IPS-15b (cell line): ENCODE measurements at regions not wholly inside any gene's neighbourhood (a gene's known extent, or its start where the extent isn't known, plus 50 kb on each side); places are given as distances from the start of the nearest gene placed in this dataset.

ENCODE experiments used
- H3K27me3 ChIP-seq: one replicate; pipeline ENCODE4 v1.6.1; 2013; ENCODE audit warnings: low read length; ENCODE audit not compliant: control insufficient read depth, insufficient read depth
- H3K36me3 ChIP-seq: one replicate; pipeline ENCODE4 v1.6.1; 2013; ENCODE audit warnings: low read length; ENCODE audit not compliant: control insufficient read depth, insufficient read depth
- H3K4me1 ChIP-seq: one replicate; pipeline ENCODE4 v1.6.1; 2013; ENCODE audit warnings: mild to moderate bottlenecking, low read length; ENCODE audit not compliant: control insufficient read depth, insufficient read depth
- H3K4me3 ChIP-seq: one replicate; pipeline ENCODE4 v1.5.1; 2013; ENCODE audit warnings: low read depth, low read length
- H3K9ac ChIP-seq: one replicate; pipeline ENCODE4 v1.6.1; 2013; ENCODE audit warnings: low read depth, mild to moderate bottlenecking, low read length
- H3K9me3 ChIP-seq: one replicate; pipeline ENCODE4 v1.6.1; 2013; ENCODE audit warnings: mild to moderate bottlenecking, low read length; ENCODE audit not compliant: control insufficient read depth, insufficient read depth

- Histone ChIP-seq H3K27me3 (no peaks in the 10 kb centered on the region), H3K4me3 (no peak overlapping the region), H3K36me3 (no peaks in the 10 kb centered on the region), H3K9ac (no peak overlapping the region), H3K4me1 (no peaks in the 10 kb centered on the region), H3K9me3 (no peaks in the 10 kb centered on the region)
Measured at GRCh38 chr11:95330302-95330701, 99.3 kb upstream of the SESN3 start.

- Histone ChIP-seq H3K27me3 (no peaks in the 10 kb centered on the region), H3K4me3 (no peak overlapping the region), H3K9ac (no peak overlapping the region), H3K4me1 (no peaks in the 10 kb centered on the region), H3K36me3 (no peaks in the 10 kb centered on the region), H3K9me3 (no peaks in the 10 kb centered on the region)
Measured at GRCh38 chr11:95327273-95327948, 96.4 kb upstream of the SESN3 start.

DNA sequence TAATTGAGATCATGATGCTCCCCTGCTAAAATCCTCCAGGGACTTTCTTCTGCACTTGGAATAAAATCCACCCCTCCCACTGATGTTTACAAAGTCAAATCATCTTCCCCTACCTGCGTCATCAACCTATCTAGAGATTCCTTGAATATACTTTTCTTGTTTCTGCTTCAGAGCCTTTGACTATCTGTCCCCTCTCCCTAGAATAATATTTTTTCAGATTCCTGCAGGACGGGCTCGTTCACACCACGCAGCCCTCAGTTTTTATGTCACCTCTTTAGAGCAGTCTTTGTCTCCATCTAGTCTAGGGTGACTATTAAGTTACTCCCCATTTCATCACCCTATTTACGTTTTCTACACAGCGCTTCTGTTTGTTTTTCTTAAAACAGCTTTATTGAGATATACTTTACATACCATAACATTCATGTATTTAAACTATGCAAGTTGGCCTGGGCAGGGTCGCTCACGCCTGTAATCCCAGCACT, 94.8 kb upstream of the SESN3 start:
- Histone ChIP-seq H3K27me3 (no peaks in the 10 kb centered on the region), H3K4me1 (no peaks in the 10 kb centered on the region), H3K9me3 (no peaks in the 10 kb centered on the region), H3K9ac (no peak overlapping the region), H3K36me3 (no peaks in the 10 kb centered on the region), H3K4me3 (no peak overlapping the region)

DNA sequence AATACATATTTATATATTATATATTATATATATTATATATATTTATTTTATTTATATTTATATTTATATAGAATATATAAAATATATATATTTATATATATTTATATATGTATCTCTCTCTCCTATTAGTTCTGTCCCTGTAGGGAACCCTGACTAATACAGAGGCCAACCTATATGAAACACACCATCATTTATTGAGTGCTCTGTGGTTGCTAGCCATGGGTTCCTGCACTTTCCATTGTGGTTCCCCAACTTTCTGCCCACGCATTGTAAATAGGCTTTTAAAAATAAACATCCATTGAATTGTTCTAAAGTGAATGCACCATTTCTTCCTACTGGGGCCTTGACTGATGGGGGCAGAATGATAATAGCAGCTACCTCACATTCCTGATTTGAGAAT, 93.8 kb upstream of the SESN3 start:
- H3K4me3 ChIP-seq: no peak overlapping the region
- H3K36me3 ChIP-seq: no peaks in the 10 kb centered on the region
- no peaks in the 10 kb centered on the region for H3K27me3 ChIP-seq
- H3K9me3 ChIP-seq: no peaks in the 10 kb centered on the region
- H3K4me1 ChIP-seq: no peaks in the 10 kb centered on the region
- no peak overlapping the region for H3K9ac ChIP-seq

- H3K9me3 ChIP-seq: no peaks in the 10 kb centered on the region
- no peaks in the 10 kb centered on the region for H3K27me3 ChIP-seq
- no peak overlapping the region for H3K9ac ChIP-seq
- no peaks in the 10 kb centered on the region for H3K36me3 ChIP-seq
- H3K4me3 ChIP-seq: no peak overlapping the region
- no peaks in the 10 kb centered on the region for H3K4me1 ChIP-seq
Measured at GRCh38 chr11:95322539-95322938, 91.5 kb upstream of the SESN3 start.

DNA sequence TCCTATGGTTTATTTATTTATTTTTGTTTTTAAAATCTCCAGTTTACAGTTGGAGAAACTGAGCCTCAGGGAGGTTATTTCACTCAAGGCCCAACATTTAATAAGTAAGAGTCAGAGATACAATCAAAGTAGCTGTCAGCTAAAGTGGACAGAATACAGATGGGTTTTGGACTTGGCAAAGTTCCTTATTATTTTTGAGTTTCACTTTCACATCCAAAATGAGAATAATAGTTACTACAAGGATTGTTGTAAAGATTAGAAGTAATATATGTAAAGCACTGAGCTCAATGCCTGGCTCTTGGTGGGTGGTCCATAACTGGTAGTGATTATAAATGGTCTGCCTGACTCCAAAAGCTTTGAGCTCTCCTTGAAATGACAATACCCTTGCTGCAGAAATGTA, 87.5 kb upstream of the SESN3 start:
- no peak overlapping the region for H3K9ac ChIP-seq

DNA sequence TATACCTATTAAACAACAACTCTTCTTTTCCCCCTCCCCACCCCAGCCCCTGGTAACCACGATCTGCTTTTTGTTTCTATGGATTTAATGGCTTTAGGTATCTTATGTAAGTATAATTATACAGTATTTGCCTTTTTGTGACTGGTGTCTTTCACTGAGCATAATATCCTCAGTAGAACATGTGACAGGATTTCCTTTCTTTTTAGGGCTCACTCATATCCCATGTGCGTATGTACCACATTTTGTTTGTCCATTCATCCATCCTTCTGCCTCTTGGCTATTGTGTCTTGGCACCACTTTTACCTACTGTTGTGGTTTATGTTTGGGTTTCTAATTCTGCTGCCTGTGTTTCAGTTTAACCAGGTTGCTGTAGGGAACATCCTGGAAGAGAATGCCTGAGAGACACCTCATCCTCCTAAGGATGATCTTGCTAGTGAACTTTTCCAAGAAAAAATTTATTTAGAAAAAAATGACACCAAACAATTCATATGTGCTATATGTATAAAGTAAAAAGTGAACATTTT, 77.6 kb upstream of the SESN3 start:
- Histone ChIP-seq H3K9ac (no peak overlapping the region), H3K4me1 (no peaks in the 10 kb centered on the region), H3K4me3 (no peak overlapping the region), H3K36me3 (no peaks in the 10 kb centered on the region), H3K27me3 (no peaks in the 10 kb centered on the region), H3K9me3 (no peaks in the 10 kb centered on the region)

More for the DNA sequence above, 87.5 kb upstream of the SESN3 start:
- Histone ChIP-seq H3K4me1 (no peaks in the 10 kb centered on the region), H3K36me3 (no peaks in the 10 kb centered on the region), H3K27me3 (no peaks in the 10 kb centered on the region), H3K4me3 (no peak overlapping the region), H3K9me3 (no peaks in the 10 kb centered on the region)

DNA sequence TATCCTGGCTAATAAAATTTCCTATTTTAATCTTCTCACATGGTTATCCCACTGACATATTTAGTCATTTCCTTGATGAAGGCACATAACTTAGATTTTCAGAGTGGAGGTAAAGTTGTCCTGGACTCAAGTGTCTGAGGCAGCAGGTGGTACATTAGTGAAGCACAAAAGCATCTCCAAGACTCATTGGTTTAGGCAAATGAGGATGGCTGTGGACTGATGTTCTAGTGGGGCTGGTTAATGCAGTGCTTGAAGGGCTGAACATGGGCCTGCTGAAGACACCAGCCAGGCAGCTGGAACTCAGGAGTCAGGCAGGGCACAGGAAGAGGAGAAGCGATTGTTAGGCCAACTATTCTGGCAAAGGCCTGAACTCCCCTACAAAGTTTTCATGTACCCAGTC, 76.3 kb upstream of the SESN3 start:
- Histone ChIP-seq H3K9ac (no peak overlapping the region), H3K4me1 (peaks cover 5% of the 10 kb centered on the region), H3K36me3 (no peaks in the 10 kb centered on the region)

GRCh38 chr11:95306801-95307200, 75.8 kb upstream of the SESN3 start:
- no peak overlapping the region for H3K9ac ChIP-seq
- H3K4me1 ChIP-seq: peaks cover 5% of the 10 kb centered on the region
- H3K9me3 ChIP-seq: no peaks in the 10 kb centered on the region
- H3K4me3 ChIP-seq: no peak overlapping the region
- no peaks in the 10 kb centered on the region for H3K27me3 ChIP-seq
- H3K36me3 ChIP-seq: no peaks in the 10 kb centered on the region

More for the DNA sequence above, 76.3 kb upstream of the SESN3 start:
- H3K9me3 ChIP-seq: no peaks in the 10 kb centered on the region
- no peak overlapping the region for H3K4me3 ChIP-seq
- H3K27me3 ChIP-seq: no peaks in the 10 kb centered on the region

DNA sequence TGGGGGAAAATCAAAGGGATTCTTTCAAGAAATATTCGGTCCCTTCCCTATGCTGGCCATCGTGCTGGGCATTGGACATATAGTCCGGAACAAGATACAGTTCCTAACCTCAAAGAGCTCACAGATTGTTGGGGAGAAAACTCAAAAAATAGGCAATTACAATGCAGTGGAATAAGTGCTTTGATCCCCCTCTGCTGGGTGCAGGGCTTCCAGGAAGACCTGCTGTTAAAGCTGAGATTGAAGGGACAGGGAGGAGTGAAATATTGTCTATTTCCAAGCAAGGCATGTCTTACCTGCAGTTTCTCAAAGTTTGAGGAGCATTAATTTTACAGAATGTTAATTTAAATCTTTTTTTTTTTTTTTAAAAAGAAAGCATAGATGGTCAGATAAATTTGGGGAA, 75.1 kb upstream of the SESN3 start:
- H3K9ac ChIP-seq: no peak overlapping the region
- no peak overlapping the region for H3K4me3 ChIP-seq
- H3K9me3 ChIP-seq: no peaks in the 10 kb centered on the region
- H3K4me1 ChIP-seq: peaks cover 5% of the 10 kb centered on the region
- no peaks in the 10 kb centered on the region for H3K27me3 ChIP-seq
- H3K36me3 ChIP-seq: no peaks in the 10 kb centered on the region

DNA sequence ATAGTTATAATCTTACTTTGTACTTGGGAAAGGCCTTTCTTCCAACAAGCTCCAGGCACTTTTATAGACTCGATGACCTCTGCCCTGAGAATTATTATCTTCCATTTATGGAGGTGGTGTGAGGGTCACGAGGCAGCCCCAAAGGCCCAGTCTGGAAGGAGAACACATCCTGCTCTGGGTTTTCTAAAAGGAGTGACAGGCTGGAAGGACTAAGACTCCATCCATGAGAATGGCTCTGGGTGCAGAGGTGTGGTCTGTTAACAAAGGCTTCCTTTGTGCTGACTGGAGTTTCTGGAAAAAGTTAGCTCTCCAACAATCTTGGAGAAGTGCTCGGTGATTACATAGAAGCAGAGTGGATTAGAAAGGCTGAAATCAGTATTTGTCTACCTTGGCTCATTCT, 74.7 kb upstream of the SESN3 start:
- Histone ChIP-seq H3K4me1 (peaks cover 5% of the 10 kb centered on the region), H3K9me3 (no peaks in the 10 kb centered on the region), H3K27me3 (no peaks in the 10 kb centered on the region), H3K36me3 (no peaks in the 10 kb centered on the region), H3K9ac (no peak overlapping the region), H3K4me3 (no peak overlapping the region)

- Histone ChIP-seq H3K4me3 (no peak overlapping the region), H3K4me1 (peaks cover 5% of the 10 kb centered on the region), H3K36me3 (no peaks in the 10 kb centered on the region), H3K9me3 (no peaks in the 10 kb centered on the region), H3K9ac (no peak overlapping the region), H3K27me3 (no peaks in the 10 kb centered on the region)
Measured at GRCh38 chr11:95304777-95305176, 73.8 kb upstream of the SESN3 start.
